Neural cell (in vitro differentiated cells): ENCODE measurements at regions not wholly inside any gene's neighbourhood (a gene's known extent, or its start where the extent isn't known, plus 50 kb on each side); places are given as distances from the start of the nearest gene placed in this dataset.

ENCODE experiments used
- H2AFZ ChIP-seq: fragments of 200-600, 300-800 bp; sonication (generic), shearing (Covaris generic); 2 replicates; pipeline ENCODE4 v1.6.0; 2014; ENCODE audit warnings: low read depth, mild to moderate bottlenecking, antibody characterized with exemption, low read length, moderate library complexity
- H3F3A ChIP-seq: fragments of 200-600 bp; shearing (Covaris generic); 2 replicates; pipeline ENCODE4 v1.6.1; 2016; ENCODE audit warnings: mild to moderate bottlenecking, moderate library complexity, mixed read lengths, antibody characterized with exemption, low read length; ENCODE audit not compliant: insufficient read depth, poor library complexity, severe bottlenecking
- H3K27ac ChIP-seq: fragments of 200-600, 300-800 bp; sonication (generic), shearing (Covaris generic); 2 replicates; pipeline ENCODE4 v1.5.1; 2014; ENCODE audit warnings: mild to moderate bottlenecking, low read length, moderate library complexity
- H3K27me3 ChIP-seq: fragments of 300-800, 200-600 bp; sonication (generic), shearing (Covaris generic); 2 replicates; pipeline ENCODE4 v1.6.0; 2014; ENCODE audit warnings: mild to moderate bottlenecking, low read depth, low read length, moderate library complexity; ENCODE audit not compliant: insufficient read depth
- H3K36me3 ChIP-seq: fragments of 300-800, 200-600 bp; sonication (generic), shearing (Covaris generic); 2 replicates; pipeline ENCODE4 v1.5.1; 2014; ENCODE audit warnings: mild to moderate bottlenecking, antibody characterized with exemption, low read length, moderate library complexity; ENCODE audit not compliant: insufficient read depth
- H3K4me2 ChIP-seq: fragments of 300-800, 200-600 bp; sonication (generic), shearing (Covaris generic); 2 replicates; pipeline ENCODE4 v1.6.0; 2014; ENCODE audit warnings: mild to moderate bottlenecking, low read length
- H3K4me3 ChIP-seq: fragments of 300-800, 200-600 bp; sonication (generic), shearing (Covaris generic); 2 replicates; pipeline ENCODE4 v1.5.1; 2014; ENCODE audit warnings: mild to moderate bottlenecking, low read length, moderate library complexity
- H3K79me2 ChIP-seq: fragments of 200-600 bp; shearing (Covaris generic); replicated peaks from 2 replicates; pipeline ENCODE4 v1.6.0; 2014; ENCODE audit warnings: mild to moderate bottlenecking, low read length, moderate library complexity; ENCODE audit not compliant: insufficient read depth
- H3K9ac ChIP-seq: fragments of 300-800, 200-600 bp; sonication (generic), shearing (Covaris generic); 2 replicates; pipeline ENCODE4 v1.6.1; 2016; ENCODE audit warnings: mild to moderate bottlenecking, low read length, mixed read lengths
- H3K9me2 ChIP-seq: fragments of 200-600 bp; shearing (Covaris generic); 2 replicates; pipeline ENCODE4 v1.6.1; 2016; ENCODE audit warnings: mild to moderate bottlenecking, low read length, mixed read lengths; ENCODE audit not compliant: insufficient read depth
- H3K9me3 ChIP-seq: fragments of 200-600, 300-800 bp; sonication (generic), shearing (Covaris generic); 2 replicates; pipeline ENCODE4 v1.6.1; 2016; ENCODE audit warnings: mild to moderate bottlenecking, mixed run types, low read length, moderate library complexity, mixed read lengths
- H4K20me1 ChIP-seq: fragments of 200-600 bp; shearing (Covaris generic); 2 replicates; pipeline ENCODE4 v1.6.1; 2016; ENCODE audit warnings: mild to moderate bottlenecking, mixed run types; ENCODE audit not compliant: insufficient read depth
- CTCF ChIP-seq: fragments of 450-650 bp; IDR thresholded peaks from 2 replicates; pipeline ENCODE4 v1.5.1; 2014; ENCODE audit warnings: antibody characterized with exemption, mild to moderate bottlenecking, moderate library complexity; ENCODE audit not compliant: poor library complexity, severe bottlenecking
- EP300 ChIP-seq: fragments of 450-650 bp; conservative IDR thresholded peaks from 2 replicates; pipeline ENCODE4 v1.6.1; 2014; ENCODE audit warnings: antibody characterized with exemption, mild to moderate bottlenecking, moderate library complexity; ENCODE audit not compliant: poor library complexity, severe bottlenecking
- EZH2 ChIP-seq: fragments of 200-600, 300-800 bp; shearing (Covaris generic), sonication (generic); IDR thresholded peaks from 2 replicates; pipeline ENCODE4 v1.6.1; 2014; ENCODE audit warnings: antibody characterized with exemption, low read length, borderline replicate concordance, mild to moderate bottlenecking; ENCODE audit not compliant: insufficient read depth, poor library complexity, severe bottlenecking
- MXI1 ChIP-seq: fragments of 450-650 bp; conservative IDR thresholded peaks from 2 replicates; pipeline ENCODE4 v1.6.1; 2014; ENCODE audit warnings: antibody characterized with exemption, mild to moderate bottlenecking; ENCODE audit not compliant: poor library complexity, severe bottlenecking
- POLR2AphosphoS5 ChIP-seq: IDR thresholded peaks from 2 replicates; pipeline ENCODE4 v1.6.1; 2012
- RAD21 ChIP-seq: fragments of 450-650 bp; conservative IDR thresholded peaks from 2 replicates; pipeline ENCODE4 v1.6.1; 2014; ENCODE audit warnings: antibody characterized with exemption, mild to moderate bottlenecking, moderate library complexity
- REST ChIP-seq: IDR thresholded peaks from 2 replicates; pipeline ENCODE4 v1.6.1; 2012; ENCODE audit warnings: borderline replicate concordance
- SMC3 ChIP-seq: fragments of 450-650 bp; conservative IDR thresholded peaks from 2 replicates; pipeline ENCODE4 v1.6.1; 2014; ENCODE audit warnings: antibody characterized with exemption, mild to moderate bottlenecking, moderate library complexity; ENCODE audit not compliant: poor library complexity
- TAF1 ChIP-seq: IDR thresholded peaks from 2 replicates; pipeline ENCODE4 v1.6.1; 2012; ENCODE audit warnings: low read depth

- H3K4me3 ChIP-seq, result no peak overlapping the region
- no peak overlapping the region for H3K4me2 ChIP-seq
- H3K36me3 ChIP-seq, result no peaks in the 10 kb centered on the region
- no peaks in the 10 kb centered on the region for H3K9me2 ChIP-seq
- H3K79me2 ChIP-seq, result no peaks in the 10 kb centered on the region
- no peaks in the 10 kb centered on the region for H3F3A ChIP-seq
- no peaks in the 10 kb centered on the region for H3K27me3 ChIP-seq
- no peak overlapping the region for H2AFZ ChIP-seq
- H3K9ac ChIP-seq, result no peak overlapping the region
- H3K27ac ChIP-seq, result no peak overlapping the region
- no peaks in the 10 kb centered on the region for H3K9me3 ChIP-seq
- no peaks in the 10 kb centered on the region for H4K20me1 ChIP-seq
- TF ChIP-seq SMC3, result no peak
- no peak for TF ChIP-seq POLR2AphosphoS5
Observed at GRCh38 chr5:108545301-108545700, 163.4 kb upstream of the FBXL17 start.

GRCh38 chr5:108543486-108543885 lies 161.6 kb upstream of the FBXL17 start:
- Histone ChIP-seq H3K4me3 (no peak overlapping the region), H3K9me3 (no peaks in the 10 kb centered on the region), H3K27me3 (no peaks in the 10 kb centered on the region), H2AFZ (no peak overlapping the region), H4K20me1 (no peaks in the 10 kb centered on the region), H3K79me2 (no peaks in the 10 kb centered on the region), H3K9ac (no peak overlapping the region), H3K27ac (no peak overlapping the region), H3K36me3 (no peaks in the 10 kb centered on the region), H3F3A (no peaks in the 10 kb centered on the region), H3K4me2 (no peak overlapping the region), H3K9me2 (no peaks in the 10 kb centered on the region)
- TF ChIP-seq EP300, result no peak
- TF ChIP-seq CTCF, result no peak
- TF ChIP-seq POLR2AphosphoS5, result no peak
- TF ChIP-seq MXI1, result no peak
- TF ChIP-seq EZH2, result no peak
- TF ChIP-seq TAF1, result no peak
- TF ChIP-seq RAD21, result no peak
- TF ChIP-seq SMC3, result no peak
- no peak for TF ChIP-seq REST

- Histone ChIP-seq H3K27ac (no peak overlapping the region), H3K9me2 (no peaks in the 10 kb centered on the region), H2AFZ (no peak overlapping the region), H3K4me3 (no peak overlapping the region), H3K9me3 (no peaks in the 10 kb centered on the region), H3K36me3 (no peaks in the 10 kb centered on the region), H3K9ac (no peak overlapping the region), H3K27me3 (no peaks in the 10 kb centered on the region), H3K79me2 (no peaks in the 10 kb centered on the region), H3F3A (no peaks in the 10 kb centered on the region), H3K4me2 (no peak overlapping the region), H4K20me1 (no peaks in the 10 kb centered on the region)
- no peak for TF ChIP-seq REST
- TF ChIP-seq RAD21, result no peak
- no peak for TF ChIP-seq EP300
- no peak for TF ChIP-seq POLR2AphosphoS5
- TF ChIP-seq EZH2, result no peak
- TF ChIP-seq CTCF, result no peak
- no peak for TF ChIP-seq TAF1
- no peak for TF ChIP-seq SMC3
- no peak for TF ChIP-seq MXI1
Observed at GRCh38 chr5:108541836-108542235, 159.9 kb upstream of the FBXL17 start.
